ENCODE measurements at regions not wholly inside any gene's neighbourhood (a gene's known extent, or its start where the extent isn't known, plus 50 kb on each side); places are given as distances from the start of the nearest gene placed in this dataset.

DNA sequence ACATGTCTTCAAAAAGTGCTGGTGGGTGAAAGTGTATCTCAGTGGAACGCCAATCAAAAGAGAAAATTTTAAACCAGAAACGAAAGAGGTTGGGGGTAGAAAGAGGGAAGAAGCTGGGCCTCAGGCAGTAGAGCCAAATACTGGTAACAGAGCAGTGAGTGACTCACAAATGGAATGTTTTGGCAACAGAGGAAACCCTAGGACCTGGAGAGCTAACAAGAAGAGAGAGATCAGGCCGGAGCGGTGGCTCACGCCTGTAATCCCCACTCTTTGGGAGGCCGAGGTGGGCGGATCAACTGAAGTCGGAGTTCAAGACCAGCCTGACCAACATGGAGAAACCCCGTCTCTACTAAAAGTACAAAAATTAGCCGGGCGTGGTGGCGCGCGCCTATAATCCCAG, 450.8 kb upstream of the NAALADL2 start:
- FAIRE-seq = no peak

DNA sequence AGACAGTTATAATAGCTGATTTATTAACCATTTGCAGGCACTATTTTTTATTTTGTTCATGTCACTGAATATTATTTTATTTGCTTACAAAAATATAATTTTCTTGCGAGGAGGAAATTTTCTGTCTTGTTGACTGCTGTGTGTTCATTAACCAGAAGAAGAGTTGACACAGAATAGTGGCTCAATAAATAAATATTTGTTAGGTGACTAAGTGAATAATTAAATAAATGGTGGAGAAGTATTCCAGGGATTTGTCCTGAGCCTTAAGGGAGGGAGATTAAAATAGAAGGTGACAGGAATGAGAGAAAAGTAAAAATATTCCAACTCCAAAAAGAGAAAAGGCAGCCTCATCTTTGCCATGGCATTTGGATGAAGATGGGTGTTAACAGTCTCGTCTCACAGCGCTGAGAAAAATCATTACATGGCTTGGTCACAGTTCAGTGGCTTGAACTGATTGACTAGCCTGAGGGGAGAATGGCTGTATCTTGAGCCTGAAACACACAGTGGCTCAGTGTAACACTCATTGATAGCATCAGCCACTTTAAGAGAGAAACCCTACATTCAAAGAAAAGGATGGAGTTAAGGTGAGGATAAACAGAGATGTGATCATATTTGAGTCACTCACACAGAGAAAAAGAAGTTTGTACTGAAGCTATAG, 449.9 kb upstream of the NAALADL2 start:
- no peak for FAIRE-seq

DNA sequence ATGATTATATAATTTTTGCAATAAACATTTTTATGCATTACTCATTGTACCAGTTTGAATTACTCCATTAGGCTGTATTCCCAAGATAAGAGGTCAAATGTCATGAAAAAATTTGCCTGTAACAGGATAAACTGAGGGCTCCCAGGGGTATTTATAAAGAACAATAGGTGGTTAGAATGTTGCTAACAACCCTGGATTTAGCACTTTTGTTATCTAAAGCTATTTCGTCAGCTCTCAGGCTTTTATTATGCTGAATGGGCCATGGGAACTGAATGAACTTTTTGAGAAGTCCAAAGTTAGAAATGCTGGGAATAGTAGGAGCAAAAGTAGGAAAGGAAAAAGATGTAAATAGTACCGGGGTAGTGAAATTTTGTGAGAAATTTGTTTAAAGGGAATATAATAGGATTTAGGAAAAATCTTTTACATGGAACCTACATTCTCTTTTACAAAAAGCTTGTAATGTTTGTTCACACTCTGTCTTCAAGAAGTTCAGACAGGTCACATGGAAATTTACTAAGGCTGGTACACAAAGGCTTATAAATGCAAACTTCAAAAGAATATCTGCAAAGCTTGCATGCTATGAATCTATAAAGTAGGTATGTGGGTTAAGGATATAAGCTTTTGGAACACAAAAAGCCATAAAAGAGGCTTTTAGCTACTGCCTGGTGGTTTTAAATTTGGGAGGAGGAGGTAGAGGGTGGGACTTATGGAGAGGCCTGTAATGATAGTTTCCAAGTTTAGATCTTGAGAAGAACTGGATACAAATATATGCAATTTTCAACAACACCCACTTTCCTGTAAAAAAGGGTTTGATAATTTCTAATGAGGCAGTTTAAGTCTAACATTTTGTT, 445.8 kb upstream of the NAALADL2 start:
- FAIRE-seq = no peak

DNA sequence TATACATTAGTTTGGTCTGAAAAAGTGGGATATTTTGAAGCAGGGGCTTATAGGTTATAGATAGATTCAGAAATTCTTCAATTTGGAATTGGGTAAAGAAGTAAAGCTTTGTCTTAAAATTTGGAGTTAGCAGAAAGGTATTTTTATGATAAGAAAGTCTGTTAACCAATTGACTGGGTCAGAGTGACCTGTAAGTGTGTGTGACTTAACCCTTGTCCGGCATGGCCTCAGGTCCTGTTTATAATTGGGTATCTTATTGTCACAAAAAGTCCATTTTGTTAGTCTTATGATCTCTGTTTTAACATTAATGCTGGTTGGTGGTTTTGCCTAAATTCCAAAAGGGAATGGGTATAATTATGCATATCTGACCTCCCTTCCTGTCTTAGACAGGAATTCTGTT, 444.2 kb upstream of the NAALADL2 start:
- no peak for FAIRE-seq

DNA sequence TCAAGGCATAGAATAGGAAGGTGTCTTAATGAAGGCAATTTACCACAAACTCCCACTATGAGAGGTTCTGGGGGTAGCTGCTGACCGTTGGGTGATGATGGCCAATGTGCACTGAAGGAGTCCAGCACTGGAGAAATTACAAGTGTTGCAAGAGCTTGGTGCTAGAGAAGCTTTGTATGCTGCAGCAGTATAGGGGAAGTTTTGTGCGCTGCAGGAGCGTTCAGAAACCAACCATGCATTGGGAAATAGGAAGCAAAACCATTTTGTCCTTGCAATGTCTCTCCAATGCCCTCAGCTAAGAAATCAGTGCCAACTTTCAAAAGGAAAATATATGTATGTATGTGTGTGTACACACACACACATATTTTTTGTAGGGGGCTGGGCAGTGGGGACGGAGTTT, 441.6 kb upstream of the NAALADL2 start:
- no peak for FAIRE-seq

DNA sequence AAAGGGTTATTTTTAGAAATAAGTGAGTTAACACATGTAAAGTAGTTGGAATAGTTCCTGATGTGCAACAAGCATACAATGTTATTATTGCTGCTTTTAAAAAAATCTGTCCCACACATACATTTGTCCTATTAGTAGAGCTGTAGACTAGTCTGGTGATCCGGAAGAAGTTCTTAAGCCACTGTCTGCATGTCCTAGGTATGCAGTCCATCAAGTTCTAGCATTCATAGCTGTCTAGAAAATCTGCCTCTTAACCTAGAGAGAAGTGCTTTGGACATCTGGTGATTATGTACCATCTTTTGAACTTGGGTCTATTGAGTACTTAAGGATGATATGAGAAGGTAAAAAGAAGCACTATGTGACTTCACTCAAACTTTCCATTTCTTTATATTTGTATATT, 439.9 kb upstream of the NAALADL2 start:
- no peak for FAIRE-seq

DNA sequence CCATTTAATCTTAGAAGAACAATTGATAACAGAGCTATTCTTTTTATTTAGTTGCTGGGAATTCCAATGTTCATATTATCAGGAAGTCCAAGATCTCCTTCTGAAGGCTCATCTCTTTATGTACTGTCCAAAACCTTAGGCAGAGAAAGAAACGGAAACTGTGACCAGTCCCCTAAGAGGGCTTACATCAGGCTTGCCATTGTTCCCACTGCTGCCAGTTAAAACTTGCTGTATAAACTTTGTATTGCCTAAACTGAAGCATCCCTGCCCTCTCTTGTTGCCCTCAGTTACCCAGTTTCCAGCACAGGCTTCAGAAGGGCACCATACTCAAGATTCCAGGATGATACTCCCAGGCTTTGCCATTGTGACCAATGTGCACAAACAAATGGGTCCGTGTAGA, 435.2 kb upstream of the NAALADL2 start:
- no peak for FAIRE-seq

DNA sequence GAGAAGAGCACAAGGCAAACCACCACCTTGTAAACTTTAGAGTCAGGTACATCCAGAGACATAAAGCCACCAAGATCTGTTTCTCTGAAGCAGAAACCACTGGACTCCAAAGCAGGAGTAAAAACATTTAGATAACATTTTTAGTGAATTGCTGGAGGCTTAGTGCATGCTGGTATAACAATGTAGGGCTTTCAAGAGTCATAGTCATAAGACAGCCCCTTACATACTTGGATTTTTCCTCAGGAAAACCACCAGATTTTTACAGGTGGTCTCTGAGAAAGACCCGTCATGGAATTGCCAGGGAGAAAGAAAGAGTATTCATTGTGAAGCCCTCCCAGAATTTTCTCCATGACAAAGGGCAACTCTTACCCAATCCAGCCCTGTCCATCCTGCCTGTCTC, 434.5 kb upstream of the NAALADL2 start:
- FAIRE-seq = no peak

DNA sequence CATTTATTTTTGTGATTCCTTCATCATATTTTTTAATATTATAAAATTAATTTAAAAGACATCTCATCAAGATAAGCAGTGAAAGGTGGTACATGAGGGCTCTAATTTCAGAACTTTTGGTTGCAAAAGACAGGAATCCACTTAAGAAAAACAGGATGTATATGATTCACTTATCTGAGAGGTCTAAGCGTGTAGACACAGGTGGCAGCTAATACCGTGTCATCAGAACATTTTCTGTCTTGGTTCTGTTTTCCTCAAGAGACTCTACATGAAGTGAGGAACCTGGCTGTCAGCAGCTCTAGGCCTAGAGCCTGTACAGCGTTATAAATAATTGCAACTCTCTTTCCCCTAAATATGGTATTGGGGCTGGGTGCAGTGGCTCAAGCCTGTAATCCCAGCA, 433.7 kb upstream of the NAALADL2 start:
- no peak for FAIRE-seq

DNA sequence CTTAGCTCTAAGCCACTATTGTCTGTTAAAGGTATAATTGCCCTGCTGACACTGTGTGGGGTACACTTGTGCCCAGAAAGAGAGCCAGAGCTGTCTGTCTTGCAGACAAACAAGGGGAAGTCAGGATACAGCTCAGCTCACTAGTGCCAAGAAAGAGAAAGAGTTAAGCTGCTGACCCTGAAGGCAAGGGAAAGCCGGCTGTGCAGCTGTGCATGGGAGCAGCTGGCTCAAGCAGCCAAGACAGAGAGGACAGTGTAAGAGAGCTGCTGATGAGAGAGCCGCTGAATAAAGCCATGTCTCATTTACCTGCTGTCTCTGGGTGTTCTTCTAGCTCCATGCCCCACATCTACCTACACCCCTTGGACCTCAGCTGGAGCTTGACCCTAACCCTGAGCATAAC, 428.1 kb upstream of the NAALADL2 start:
- no peak for FAIRE-seq

DNA sequence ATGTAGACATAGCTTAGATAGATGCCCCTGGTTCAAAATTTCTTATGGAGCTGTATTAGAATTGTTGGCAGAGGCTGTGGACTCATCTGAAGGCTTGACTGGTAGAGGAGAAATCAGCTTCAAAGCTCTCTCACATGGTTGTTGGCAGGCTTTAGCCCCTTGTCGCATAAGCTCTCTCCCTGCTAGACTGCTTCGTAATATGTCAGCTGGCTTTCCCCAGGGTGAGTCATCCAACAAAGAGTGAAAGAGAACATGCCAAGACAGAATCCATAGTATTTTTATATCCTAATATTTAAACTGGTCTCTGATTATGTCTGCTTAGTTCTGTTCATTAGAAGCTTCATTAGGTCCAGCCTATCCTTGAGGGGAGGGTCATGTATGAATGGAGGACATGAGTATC, 427.4 kb upstream of the NAALADL2 start:
- no peak for FAIRE-seq

DNA sequence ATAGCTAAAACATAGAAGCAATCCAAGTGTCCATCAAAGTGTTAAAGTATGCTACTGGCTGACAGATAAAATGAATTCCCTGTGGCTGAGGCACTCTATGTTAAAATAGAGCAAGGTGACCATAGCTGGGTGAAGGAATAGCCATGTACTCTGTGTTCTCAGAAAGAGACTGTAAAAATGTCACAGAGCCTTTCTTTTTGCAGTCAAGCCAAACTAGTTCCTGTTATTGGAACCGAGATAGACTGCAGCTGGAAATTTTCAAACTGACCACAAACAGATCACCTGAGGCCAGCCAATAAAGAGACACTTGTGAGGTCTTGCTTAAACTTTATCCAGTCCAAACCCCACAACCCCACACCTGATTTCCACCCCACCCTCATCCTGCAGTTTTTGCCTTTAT, 422.8 kb upstream of the NAALADL2 start:
- no peak for FAIRE-seq

DNA sequence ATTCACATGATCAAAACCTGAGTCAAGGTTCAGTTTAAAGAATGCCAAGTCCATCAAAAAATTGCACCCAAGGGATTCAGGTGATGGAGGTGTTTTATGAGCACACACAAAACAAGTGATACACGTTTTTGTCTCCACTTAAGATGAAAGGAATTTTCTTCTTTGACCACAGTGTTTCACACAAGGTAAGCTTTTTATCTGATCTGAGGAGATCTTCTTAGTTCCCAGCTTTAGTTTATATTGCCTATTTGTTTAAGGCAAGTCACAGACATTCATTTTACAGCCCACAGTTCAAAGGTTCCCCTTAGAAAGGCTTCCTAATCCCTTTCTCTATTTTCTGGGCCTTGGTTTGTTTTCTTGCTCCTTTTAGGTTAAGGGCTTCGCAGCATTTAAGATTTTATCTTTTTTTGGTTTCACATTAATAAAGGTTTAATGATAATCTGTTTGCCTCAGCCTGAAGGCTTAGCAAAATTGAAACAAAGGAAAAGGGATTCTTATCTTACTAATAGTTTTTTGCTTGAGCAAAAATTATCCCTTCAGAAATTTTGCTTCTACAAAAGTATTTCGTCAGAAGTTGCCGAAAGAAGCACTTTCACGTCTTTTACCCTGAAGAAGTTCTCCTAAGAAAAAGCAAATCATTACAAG, 420.5 kb upstream of the NAALADL2 start:
- FAIRE-seq = no peak

DNA sequence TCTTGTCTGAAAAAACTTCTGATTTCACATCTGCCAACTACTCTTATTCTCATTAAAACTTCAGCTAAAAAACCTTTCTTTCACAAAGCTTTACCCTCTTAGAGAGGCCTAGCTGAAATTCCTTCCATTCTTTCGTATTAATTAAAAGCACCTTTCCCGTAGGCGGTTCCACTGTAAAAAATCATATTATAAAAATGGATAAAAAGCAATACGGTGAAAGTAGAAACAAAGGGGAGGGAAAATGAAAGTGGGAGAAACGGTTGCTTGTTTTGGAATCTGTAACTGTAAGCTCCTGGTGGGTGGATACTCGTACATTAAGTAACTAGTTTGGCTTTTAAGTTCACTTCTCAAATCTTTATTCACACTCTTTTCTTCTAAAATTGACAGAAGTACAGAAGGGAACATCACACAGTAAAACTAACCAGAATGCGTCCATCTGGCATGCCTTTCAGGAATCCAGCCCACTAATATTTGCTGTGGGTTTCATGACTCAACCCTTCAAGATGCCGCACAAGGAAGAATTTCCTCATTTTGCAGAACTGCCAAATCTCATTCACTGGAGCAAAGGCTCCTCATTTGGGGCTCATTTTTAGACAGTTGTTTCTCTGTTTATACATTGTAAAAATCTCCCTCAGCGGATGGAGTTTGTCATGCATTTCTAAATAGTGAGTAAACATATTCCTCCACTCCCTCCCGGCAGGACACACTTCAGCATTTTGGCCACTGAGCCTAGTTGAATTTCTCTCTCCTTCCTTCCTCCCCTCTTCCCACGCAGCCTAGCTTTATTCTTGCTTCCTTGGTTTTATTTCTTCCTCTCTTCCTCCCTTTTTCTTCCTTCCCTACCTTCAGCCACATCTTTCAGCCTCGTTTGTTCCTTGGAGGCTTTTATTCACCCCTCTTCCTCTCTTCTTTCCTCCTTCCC, 419.5 kb upstream of the NAALADL2 start:
- peak; percentile 91 for FAIRE-seq

DNA sequence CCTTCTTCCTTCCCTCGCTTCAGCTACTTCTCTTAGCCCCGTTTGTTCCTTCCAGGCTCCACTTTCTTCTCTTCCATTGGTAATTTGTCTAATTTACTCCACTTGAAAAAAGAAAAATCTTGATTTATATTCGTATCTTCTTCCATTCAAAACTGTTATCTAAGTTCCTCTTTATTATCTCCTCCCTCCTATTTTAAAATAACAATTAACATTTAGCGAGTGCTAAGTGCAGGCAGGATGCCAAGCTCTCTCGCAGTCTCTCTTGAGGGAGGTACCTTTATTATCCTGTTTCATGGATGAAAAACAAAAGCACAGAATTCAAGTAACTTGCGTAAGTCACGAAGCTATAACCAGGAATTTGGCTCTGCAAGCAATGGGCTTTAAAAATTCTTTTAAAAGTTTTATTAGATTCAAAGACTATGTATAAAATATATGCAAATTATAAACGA, 418.9 kb upstream of the NAALADL2 start:
- FAIRE-seq = peak; percentile 72

DNA sequence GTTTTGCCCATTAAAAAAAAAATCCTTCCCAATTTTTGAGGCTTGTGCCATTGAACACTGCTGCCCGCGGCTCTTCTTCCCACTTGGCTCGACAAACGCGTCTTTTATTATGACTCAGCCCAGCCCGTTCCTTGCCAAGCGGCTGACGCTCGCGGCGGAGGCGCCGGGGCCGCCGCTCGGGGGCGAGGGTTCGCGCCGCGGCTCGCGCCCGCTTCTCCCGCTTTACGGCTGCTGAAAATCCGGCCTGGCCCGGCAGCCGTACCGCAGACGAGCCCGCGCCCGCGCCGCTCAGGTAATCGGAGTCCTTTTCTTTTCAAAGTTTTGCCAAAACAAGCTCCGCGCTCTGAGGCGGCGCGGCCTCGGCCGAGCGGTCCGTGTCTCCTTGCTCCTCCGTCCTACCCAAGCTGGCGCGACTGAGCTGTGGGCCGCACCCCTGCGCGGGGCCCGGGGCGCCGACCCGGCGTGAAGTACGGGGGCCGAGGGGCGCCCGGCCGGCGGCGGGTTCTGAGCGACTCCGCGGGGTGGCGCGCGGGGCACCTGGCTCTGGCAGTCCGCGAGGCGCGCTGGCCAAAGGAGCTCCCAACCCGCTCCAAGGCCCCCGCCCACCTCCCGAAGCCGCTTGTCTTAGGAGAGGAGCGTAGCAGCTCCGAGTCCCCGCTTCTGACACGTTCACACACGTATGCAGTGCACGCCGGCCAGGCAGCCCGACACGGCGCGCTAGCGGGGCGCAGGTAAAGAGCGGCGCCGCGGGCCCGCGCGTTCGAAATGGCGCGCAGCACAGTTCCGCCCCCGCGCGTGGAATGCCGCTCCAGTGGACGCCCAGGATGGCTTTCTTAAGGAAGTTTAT, 418.2 kb upstream of the NAALADL2 start:
- peak; percentile 65 for FAIRE-seq

DNA sequence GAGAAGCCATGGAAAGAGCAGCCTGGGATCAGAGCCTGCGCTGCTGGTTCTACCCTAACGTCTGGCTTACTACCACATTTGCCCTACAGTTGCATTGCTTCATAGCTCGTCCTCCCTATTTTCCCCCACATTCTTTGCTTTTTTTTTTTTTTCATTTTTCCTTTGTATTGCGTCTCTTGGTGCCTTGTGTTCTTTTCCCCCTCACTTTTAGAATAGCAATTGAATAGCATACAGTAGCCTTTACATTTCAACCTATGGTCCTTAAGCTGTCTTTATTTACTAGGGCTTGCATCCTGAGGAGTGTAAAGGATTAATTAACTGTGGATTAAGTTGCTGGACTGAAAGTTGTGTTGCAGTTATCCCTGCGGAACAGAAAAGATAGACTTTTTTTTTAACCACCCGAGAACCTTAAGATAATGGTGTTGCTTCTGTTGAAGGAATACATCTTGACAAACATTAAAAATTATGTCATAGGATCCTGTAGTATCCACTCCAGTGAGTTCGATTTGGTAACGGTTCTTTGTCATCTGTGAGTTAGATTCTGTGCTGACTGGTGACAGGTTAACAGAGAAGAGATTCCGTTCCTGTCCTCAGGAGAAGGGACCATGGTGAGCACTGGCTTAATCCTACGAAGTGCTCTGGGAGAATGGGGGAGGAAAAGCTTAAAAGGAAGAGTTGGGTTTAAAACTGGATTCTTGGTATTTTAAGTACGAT, 417.4 kb upstream of the NAALADL2 start:
- FAIRE-seq = no peak

DNA sequence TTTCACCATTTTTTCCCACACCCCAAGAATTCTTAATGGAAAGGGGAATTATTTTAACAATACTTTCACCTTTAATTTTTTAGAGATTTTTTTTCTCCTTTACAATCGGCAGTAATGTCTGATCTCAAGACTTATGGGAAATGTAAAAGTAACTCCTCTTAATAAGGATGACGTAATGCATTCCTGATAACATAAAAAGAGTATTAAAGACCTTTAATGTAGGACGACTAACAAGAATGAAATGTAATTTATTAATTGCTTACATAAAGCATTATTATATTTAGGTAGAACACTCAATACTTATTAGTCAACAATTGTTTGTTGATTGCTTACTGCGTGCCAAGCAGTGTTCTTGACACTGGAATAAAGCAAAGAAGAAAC, 416.8 kb upstream of the NAALADL2 start:
- FAIRE-seq = no peak

DNA sequence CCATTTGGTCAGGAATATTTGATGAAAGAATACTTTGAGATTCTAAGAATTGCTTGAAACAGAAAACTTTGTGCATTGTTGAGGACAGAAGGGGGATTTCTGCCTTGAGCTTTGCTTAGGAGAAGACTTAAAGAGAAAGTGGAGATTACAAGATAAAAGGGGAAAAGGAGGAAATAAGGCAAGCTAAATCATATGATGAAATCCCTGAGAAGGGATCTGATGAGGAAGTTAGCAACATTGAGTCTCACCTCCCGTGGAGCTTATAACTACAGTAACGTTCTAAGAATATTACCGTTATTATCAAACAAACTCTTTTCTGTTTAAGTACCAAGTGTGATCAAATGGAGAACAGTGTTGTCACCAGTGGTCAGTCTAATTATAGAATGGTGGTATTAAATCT, 414.7 kb upstream of the NAALADL2 start:
- no peak for FAIRE-seq

DNA sequence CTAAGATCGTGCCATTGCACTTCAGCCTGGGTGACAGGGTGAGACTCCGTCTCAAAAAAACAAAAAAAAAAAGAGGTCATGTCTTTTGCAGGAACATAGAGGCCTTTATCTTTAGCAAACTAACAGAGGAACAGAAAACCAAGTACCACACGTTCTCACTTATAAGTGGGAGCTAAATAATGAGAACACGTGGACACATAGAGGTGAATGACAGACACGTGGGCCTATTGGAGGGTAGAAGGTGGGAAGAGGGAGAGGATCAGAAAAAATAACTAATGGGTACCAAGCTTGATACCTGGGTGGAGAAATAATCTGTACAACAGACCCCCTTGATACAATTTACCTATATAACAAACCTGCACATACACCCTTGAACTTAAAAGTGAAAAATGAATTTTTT, 401.4 kb upstream of the NAALADL2 start:
- FAIRE-seq = no peak

DNA sequence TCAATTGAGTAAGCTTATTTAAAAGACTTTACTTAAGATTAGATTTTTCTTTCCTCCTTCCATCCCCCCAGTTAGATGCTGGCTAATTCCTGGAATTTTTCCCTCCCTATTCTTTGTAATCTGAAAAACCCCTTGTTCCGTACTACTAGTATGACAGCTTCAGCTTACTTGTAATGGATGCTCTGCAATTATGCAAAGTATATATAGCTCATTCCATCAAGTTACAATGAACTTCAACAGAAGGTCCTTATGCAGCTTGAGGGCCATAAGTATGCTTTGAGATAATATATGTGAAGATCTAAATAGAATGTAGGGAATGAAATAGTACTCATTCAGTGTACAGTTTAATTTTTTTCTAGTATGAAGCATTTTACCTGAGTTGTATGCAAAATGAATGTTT, 398.3 kb upstream of the NAALADL2 start:
- FAIRE-seq = no peak
